ENCODE measurements at regions not wholly inside any gene's neighbourhood (a gene's known extent, or its start where the extent isn't known, plus 50 kb on each side); places are given as distances from the start of the nearest gene placed in this dataset.

DNA sequence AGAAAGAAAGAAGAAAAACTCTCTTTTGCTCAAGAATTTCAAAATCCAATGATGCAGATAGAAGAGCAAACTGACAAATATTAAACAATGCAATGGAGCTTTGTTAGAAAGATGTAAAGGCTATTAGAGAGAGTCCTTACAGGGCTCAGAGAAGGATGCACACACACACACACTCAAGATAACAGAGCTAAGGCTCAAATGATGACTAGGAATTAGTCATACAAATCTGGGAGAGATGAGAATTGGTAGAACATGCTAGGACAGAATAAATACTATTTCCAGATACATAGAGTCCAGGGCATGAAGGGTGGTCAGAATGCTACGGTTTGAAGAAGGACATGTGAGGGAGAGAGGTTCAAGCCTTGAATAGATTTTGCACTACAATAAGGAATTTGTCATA lies 650.1 kb upstream of the MDGA2 start:
- Mint-ChIP-seq H3K27ac (no peak overlapping the region), H3K9me3 (peaks cover 0 to 5% (median 2%) of the 10 kb centered on the region in 7 donors), H3K27me3 (ENCODE audit: low read depth in 3 of 3) (peaks cover 0 to 2% (median 0%) of the 10 kb centered on the region in 3 donors), H3K4me3 (no peak overlapping the region), H3K4me1 (no peaks in the 10 kb centered on the region), H3K36me3 (no peaks in the 10 kb centered on the region)
- no peak for DNase-seq
- Histone ChIP-seq H2AFZ (ENCODE audit: insufficient read depth, low read depth, low read length, poor library complexity, severe bottlenecking) (no peak overlapping the region), H3K9ac (ENCODE audit: insufficient read depth, low read length, poor library complexity, severe bottlenecking) (no peak overlapping the region), H3K79me2 (ENCODE audit: insufficient read depth, low read length) (no peaks in the 10 kb centered on the region), H3K36me3 (replicated peaks in 1 of 2; ENCODE audit: control insufficient read depth in 1 of 2, insufficient read depth in 2 of 2, low read length in 2 of 2) (no peaks in the 10 kb centered on the region), H3K4me2 (replicated peaks; ENCODE audit: extremely low read depth, low read length, poor library complexity, severe bottlenecking) (no peak overlapping the region), H3K27me3 (ENCODE audit: control insufficient read depth in 2 of 2, insufficient read depth in 2 of 2, low read length in 2 of 2) (no peaks in the 10 kb centered on the region), H3K4me3 (replicated peaks in 1 of 3; ENCODE audit: low read depth in 2 of 3, low read length in 3 of 3) (no peak overlapping the region), H4K20me1 (ENCODE audit: insufficient read depth, low read length) (no peaks in the 10 kb centered on the region), H3K9me3 (replicated peaks in 1 of 2; ENCODE audit: control insufficient read depth in 1 of 2, insufficient read depth in 1 of 2, low read length in 2 of 2) (no peaks in the 10 kb centered on the region), H3K27ac (ENCODE audit: low read depth in 1 of 2, low read length in 2 of 2) (no peak overlapping the region), H3K4me1 (ENCODE audit: control insufficient read depth in 1 of 2, insufficient read depth in 2 of 2, low read length in 2 of 2) (no peaks in the 10 kb centered on the region)
- no peak for TF ChIP-seq CTCF (IDR thresholded peaks at IDR 0.05)
- WGBS (ENCODE audit: insufficient coverage) = no CpG with 5 or more reads among the region's 1 CpG
- intact Hi-C loops (cut with micrococcal nuclease) = no loop called here

- no peak for TF ChIP-seq CTCF (IDR thresholded peaks at IDR 0.05)
- Histone ChIP-seq H4K20me1 (ENCODE audit: insufficient read depth, low read length) (no peaks in the 10 kb centered on the region), H3K9me3 (replicated peaks in 1 of 2; ENCODE audit: control insufficient read depth in 1 of 2, insufficient read depth in 1 of 2, low read length in 2 of 2) (peaks cover 0 to 3% of the 10 kb centered on the region in 2 donors), H3K36me3 (replicated peaks in 1 of 2; ENCODE audit: control insufficient read depth in 1 of 2, insufficient read depth in 2 of 2, low read length in 2 of 2) (no peaks in the 10 kb centered on the region), H3K27ac (ENCODE audit: low read depth in 1 of 2, low read length in 2 of 2) (no peak overlapping the region), H3K27me3 (ENCODE audit: control insufficient read depth in 2 of 2, insufficient read depth in 2 of 2, low read length in 2 of 2) (no peaks in the 10 kb centered on the region), H3K4me1 (ENCODE audit: control insufficient read depth in 1 of 2, insufficient read depth in 2 of 2, low read length in 2 of 2) (no peaks in the 10 kb centered on the region), H3K79me2 (ENCODE audit: insufficient read depth, low read length) (no peaks in the 10 kb centered on the region), H2AFZ (ENCODE audit: insufficient read depth, low read depth, low read length, poor library complexity, severe bottlenecking) (no peak overlapping the region), H3K4me2 (replicated peaks; ENCODE audit: extremely low read depth, low read length, poor library complexity, severe bottlenecking) (no peak overlapping the region), H3K9ac (ENCODE audit: insufficient read depth, low read length, poor library complexity, severe bottlenecking) (no peak overlapping the region), H3K4me3 (replicated peaks in 1 of 3; ENCODE audit: low read depth in 2 of 3, low read length in 3 of 3) (no peak overlapping the region)
- 96% methylated on average over 3 of the region's 6 CpGs for WGBS (ENCODE audit: insufficient coverage)
- no peaks in the 10 kb centered on the region for H3K36me3 Mint-ChIP-seq
- peaks cover 0 to 2% (median 0%) of the 10 kb centered on the region in 3 donors for H3K27me3 Mint-ChIP-seq (ENCODE audit: low read depth in 3 of 3)
- no peaks in the 10 kb centered on the region for H3K4me1 Mint-ChIP-seq
- H3K4me3 Mint-ChIP-seq = no peak overlapping the region
- H3K27ac Mint-ChIP-seq = no peak overlapping the region
- DNase-seq = no peak
- intact Hi-C loops (cut with micrococcal nuclease) = no loop called here
- H3K9me3 Mint-ChIP-seq = peaks cover 0 to 3% (median 0%) of the 10 kb centered on the region in 7 donors
Measured at GRCh38 chr14:48323665-48324064, 648.3 kb upstream of the MDGA2 start.
